Limb (tissue), 2 donors: ENCODE measurements at regions not wholly inside any gene's neighbourhood (a gene's known extent, or its start where the extent isn't known, plus 50 kb on each side); places are given as distances from the start of the nearest gene placed in this dataset.
A peak's percentile ranks its signal among the peaks of the same experiment; 100 is the strongest.

Experiments used
- DNase-seq, 2 donors: peaks; one replicate each; pipeline ENCODE4 v3.0.0-alpha.2; 2016; ENCODE audit errors: extremely low spot score in 2 of 2

DNA sequence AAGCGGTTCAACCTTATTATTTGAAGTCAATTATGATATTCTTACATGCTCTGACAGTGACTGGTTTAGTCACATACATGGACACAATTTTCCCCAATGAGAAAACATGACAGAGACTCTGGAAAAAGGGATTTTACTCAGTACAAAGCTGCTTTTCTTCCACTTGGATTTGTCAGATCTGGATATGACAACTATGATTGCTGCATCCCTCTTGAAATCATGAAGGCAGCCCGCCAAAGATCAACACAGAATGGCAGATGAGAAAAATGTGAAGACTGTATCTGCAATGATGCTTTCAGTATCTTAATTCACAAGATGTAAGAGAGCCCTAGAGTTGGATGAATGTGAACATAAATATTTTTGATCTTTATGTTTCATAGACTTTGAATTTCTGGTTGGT is 439.6 kb downstream of the CDH8 start:
- DNase-seq: no peak

DNA sequence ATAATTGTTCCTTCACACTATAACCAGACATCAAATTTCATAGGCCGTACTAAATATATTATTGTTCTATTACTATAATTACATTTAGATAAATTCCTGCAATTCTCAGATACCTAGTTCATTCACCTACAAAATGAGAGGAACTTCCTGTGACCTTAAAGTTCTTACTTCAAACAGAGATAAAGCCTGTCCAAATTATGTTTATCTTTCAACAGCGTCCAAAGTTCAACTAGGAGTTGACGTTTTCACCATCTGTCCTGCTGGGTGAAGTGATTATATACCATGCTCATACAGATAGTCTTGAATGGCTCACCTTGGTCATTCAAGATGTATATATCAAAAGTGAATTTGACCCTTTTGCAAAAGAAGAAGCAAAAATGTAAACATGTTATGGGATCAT is 440.6 kb downstream of the CDH8 start:
- DNase-seq: no peak

DNA sequence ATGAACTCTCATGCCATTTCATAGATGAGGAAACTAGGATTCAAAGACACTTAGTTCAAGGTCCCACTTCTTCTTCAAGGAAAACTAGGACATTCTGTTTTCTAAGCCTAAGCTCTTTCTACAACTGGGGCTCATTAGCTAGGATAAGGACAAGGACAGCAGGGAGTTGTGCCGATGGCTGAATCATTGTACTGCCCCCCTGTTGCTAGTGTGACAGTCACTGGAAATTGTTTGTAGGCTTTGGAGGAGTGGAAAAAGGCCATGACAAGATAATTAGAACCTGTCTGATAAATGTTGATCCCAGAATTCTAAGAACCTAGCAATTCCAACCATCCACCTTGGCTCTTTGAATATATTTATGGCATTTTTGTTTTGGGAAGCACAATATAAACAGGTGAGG is 445.7 kb downstream of the CDH8 start:
- no peak for DNase-seq

DNA sequence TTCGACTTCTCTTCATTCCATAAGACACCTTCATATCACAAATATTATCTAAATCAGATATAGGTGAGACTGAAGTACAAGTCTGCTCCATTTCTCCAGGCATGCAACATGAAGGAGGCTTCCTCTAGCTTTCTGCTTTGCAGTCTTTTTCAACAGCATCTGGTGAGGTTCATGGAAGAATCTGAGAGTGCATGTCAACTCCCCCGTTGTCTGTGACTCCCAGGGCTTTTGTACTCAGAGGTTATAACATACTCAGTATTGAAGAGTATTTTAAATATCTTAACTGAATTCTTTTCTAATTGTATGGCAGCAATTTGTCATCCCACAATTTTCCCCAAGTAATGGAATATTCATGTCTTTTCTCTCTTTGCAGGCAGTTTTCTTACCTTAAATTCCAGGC is 448.7 kb downstream of the CDH8 start:
- DNase-seq: no peak

DNA sequence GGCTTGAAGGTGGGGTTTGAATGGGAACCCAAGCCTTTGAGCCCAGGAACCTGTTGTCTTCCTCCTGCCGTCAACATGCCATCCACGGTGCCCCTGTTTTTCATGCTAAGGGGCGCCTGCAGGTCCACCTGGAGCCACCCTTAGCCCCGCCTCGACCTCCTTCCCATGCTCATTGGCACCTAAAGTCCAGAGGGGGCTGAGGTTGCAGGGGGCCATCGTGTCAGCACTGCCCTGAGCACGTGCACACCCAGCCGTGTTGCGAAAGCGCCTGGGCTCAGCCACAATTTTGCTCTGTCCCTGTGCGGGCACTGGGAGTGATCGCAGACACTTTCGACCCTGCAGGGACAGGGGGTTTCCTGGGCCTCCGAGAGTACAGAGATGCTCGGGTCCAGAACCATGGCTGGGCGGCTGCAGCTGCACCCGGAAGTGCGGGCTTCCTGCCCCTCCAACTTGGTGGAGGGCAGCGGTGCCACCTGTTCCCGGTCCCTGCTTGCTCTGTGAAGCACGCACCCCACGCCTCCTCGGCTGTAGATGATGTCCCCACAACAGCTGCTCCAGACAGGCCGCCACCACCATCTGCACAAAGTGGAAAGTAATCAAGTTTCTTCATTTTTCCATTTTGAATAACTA is 454.7 kb downstream of the CDH8 start:
- DNase-seq: no peak

DNA sequence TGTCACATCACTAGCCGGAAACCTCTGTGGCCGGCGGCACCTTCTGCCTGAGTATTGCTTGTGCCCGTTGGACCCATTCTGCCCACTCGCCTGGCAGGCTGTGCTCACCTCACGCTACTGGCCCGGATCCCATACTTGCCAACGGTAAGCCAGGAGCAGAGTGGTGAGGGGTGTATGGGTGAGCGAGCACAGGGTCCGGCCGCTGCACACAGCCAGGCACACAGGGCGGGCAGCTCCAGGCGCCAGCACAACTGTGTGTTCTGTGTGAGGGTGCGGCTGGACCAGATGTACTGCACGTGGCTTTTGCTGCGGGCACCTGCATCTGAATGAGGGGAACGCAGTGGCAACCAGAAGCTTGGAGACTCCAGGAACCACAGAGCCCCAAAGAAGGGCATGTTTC is 455.7 kb downstream of the CDH8 start:
- no peak for DNase-seq

DNA sequence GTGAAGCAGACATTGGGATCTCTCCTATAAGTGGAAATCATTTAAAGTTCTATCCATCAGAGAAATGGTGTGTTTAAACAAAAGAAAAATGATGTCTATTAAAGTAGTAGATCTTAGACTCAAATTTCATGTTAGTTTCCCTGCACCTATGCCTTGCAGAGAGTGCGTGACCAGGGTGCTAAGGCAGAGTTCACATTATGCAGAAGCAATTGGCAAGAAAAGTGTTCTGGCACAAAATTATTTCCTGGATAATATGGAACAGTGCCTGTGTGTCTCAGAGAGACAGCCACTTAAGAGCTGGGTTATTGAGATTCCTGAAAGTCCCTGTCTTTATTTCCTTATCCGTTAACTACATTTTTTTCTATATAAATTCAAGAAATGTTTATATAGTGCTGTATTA is 457.0 kb downstream of the CDH8 start:
- no peak for DNase-seq

DNA sequence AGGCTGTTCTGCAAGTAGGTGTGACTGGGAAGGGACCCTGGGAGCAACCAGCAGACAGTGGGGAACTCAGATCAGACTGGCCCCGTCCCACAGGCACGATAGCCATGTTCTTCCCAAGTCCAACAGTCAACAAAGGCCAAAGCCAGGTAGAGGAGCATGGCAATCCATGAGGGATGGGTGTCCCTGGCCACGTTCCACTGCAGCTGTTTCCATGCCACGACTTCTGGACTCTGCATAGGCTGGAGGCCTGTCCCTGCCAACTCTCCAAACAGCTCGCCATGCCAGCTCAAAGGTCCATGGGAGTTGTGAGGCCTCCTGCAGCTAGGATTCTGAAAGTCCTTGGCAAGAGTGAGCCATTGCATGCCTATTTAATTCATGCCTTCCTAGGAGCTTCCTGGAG is 459.8 kb downstream of the CDH8 start:
- no peak for DNase-seq

DNA sequence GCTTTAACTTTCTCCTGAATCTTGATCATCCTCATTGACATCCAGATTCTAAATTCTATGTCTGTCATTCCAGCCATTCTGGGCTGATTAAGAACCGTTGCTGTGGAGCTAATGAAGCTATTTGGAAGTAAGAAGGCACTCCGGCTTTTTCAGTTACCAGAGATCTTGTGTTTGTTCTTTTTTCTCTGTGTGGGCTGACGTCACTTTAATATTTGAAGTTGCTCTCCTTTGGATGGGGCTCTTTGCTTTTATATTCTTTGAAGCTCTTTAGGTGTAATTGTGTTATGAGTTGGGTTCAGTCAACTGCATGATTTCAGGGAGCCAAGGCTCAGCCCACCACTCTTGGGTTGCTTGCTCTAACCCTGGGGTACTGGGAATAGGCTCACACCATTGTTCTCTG is 460.6 kb downstream of the CDH8 start:
- no peak for DNase-seq

DNA sequence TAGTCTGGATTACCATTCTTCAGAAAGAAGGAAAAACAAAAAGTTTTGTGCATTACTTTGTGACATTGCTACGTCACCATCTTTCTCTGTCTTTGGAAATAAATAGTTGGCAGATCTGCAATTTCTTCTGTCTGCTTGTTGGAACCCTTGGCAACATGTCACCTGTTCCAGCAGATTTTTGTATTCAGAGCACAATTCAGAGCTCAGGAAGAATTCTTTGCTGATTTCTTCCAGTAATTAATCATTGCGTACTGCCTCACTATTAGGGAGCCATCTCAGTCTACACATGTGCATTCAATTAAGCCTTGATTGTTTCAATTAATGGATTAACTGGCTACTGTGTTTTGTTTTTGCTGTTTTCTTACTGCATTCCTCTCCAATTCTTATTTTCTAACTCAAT is 467.2 kb downstream of the CDH8 start:
- no peak for DNase-seq

DNA sequence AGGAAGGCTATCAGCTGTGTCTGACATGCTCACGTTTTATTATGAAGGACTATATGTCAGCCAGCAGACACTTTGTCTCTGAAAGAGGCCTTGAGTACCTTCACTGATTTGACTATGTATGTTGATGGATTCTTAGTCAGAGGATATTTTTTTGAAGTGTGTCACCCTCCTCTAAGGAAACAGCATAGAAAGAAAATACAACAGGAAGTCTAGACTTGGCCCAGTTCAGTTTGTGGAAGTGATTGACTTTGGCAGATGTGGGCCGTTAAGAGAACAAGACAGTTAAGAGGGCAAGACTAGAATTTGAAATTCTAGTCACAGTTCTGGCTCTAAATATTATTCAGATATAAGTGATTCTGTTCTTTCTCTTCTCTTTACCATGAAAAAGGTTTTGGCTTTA is 471.5 kb downstream of the CDH8 start:
- DNase-seq: no peak

DNA sequence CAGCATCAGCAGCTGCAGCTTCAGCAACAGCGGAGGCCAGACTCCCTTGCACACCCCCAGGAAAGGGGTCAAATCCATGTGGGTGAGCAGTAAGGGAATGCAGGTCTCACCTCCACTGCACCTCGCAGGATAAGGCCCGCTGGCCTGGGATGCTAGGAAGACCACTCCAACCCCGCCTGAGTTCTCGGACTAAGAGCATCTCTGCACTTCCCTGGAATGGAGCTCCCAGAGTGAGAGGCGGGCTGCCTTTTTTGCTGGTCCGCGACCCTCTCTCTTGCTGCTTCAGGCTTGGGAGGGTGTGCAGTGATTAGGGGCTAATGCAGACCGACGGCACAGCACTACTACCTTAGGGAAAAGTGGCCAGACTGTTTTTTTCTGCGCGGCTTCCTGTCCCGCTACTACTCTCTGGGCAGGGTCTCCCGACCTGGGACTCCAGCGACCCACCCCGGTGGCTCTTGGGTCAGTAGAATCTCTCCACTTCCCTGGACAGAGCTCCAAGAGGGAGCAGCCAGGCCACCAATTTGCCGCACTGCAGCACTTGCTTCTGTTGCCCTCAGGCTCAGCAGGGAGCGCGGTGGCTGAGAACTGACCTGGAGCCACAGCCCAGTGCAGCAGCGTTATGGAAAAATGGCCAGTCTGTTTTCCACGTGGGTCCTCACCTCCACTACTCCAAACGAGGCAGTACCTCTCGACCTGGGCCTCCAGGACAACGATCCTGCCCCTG is 480.4 kb downstream of the CDH8 start:
- no peak for DNase-seq

DNA sequence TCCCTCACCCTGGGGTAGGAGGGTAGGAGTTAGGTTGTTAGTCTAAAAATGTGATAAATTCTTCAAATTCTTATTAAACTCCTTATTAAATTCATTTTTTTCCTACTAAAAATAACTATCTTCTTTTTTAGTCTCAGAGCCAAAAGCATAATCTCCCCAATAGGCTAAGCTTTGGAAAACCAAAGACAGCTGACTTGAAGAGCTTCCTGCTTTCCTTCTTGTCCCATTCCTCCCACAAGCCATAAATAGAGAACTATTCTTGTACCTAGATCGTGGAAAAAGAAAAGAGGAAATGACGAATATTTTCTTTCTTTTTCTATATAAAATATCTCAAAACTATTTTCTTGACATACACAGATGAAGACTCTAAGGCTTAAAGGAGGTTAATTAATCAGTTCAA is 486.9 kb downstream of the CDH8 start:
- no peak for DNase-seq

DNA sequence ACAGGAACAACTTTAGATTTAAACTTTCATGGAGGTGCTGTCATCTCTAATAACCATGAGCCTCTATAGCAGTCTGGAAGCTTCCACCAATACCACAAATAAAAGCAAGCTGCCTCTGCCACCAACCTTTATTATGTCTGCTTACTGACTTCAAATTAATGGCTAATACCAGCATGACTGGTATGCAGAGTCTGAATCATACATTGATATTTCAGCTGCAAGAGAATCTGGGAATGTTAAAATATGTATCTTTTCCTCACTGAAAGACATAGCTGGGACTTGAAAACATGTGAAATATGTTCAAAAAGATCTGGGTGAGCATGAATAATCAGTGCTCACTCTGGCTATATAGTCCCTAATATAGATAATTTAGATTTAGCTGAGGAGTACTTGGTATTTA is 488.6 kb downstream of the CDH8 start:
- no peak for DNase-seq

DNA sequence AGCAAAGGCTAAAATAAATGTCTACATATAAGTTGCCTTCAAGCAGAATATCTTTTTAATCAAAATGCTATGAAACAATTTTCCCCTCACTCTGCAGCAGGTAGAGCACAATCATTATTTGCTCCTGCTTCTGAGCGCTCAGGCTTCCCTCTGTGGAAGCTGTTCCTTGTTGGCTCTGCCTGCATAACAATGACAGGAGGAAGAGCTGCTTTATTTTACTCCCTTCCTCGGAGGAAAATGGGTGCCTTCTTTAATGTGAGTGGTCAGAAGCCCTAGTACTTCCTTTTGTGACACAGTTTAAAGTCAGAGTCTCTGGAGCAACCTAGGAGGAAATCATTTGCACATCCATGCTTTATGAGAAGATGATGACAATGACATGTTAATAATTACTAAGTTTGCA is 492.1 kb downstream of the CDH8 start:
- DNase-seq: no peak

DNA sequence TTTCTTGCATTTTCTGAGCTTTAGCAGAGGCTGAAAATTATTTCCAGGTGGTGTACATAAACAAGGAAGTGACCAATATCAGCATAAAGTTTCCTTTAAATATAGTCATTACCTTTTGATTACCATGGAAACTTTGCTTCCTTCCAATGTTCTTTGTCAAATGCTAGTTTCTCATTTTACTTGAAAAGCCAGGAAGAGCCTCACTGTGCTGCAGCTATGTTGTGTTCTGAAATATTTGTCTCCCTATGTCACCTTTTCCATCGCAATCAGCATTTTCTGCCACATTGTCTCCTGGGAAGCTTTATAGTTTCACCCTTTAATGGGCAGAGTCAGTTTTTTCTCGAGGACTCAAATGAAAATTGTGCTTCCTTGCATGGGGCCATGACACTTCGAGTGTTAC is 496.0 kb downstream of the CDH8 start:
- DNase-seq: peak in 1 of 2 donors; percentile 20

DNA sequence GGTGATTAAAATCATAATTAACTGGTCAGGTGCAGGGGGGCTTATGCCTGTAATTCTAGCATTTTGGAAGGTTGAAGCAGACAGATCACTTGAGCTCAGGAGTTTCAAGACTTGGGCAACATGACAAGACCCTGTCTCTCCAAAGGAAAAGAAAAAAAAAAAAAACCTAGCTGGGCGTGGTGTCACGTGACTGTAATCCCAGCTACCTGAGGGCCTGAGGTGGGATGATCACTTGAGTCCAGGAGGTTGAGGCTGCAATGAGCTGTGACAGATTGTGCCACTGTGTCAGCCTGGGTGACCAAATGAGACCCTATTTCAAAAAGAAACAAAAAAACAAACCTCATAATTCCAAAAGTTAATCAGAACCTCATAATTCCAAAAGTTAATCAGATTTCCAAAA is 505.5 kb downstream of the CDH8 start:
- no peak for DNase-seq

DNA sequence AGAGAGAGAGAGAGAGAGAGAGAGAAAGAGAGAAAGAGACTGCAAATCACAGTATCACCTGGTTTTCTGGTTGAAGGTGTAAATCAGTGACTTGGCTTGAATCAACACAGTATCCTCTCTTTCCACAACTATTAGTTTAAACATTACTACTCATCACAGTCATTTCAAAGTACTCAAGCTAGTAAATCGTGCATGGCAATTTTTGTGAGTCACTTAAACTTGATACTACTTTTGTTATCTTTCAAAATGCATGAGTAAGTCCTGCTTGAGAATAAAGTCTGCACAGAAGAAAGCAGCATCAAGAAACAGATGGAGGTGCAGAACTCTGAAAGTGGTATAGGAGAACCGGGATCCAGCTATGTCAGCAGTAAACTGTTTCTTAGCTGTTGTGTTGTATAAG is 535.4 kb downstream of the CDH8 start:
- no peak for DNase-seq

DNA sequence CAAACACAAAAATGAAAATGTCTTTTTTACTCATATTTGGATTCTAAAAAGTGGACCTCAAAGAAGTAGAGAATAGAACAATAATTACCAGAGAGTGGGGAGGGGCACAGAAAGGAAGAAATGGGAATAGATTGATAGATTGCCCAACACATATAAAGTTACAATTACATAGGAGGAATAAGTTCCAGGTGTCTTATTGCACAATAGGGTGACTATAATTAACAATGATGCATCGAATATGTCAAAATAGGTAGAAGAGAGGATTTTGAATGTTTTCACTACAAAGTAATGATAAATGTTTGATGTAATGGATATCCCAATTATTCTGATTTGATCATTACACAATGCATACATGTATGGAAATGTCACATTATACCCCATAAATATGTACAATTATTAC is 556.0 kb downstream of the CDH8 start:
- no peak for DNase-seq

DNA sequence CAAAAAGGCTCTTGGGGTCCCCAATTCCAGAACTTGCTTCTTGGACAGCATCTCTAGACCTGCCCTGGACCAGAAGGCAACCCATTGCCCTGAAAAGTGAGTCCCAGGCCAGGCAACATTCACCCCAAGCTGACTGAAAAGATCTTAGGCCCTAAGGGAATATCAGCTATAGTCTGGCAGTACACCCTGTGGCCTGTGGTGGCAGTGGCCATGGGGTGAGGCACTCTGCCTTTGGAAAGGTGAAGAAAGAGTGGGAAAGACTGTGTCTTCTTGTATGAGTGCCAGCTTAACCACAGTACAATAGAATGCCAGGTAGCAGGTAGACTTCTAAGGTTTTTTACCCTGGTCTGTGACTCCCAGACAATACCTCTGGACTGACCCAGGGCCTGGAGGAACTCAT is 564.5 kb downstream of the CDH8 start:
- DNase-seq: no peak

DNA sequence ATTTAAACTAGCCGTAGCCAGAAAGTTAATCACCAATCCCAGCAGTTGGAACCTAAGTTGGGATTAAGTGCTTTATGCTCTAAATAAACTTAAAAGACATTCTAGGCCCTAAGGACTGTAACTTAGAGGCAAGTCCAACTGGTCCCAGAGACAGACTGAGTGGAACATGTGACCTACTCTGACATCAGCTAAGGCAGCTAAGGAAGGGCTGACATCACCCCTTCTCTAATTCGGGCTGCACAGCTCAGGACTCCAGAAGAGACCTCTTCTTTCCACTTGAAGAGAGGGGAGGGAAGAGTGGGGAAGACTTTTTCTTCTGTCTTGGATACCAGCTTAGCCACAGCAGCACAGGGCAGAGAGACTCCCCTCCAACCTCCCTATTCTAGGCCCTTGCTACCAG is 565.2 kb downstream of the CDH8 start:
- DNase-seq: no peak

DNA sequence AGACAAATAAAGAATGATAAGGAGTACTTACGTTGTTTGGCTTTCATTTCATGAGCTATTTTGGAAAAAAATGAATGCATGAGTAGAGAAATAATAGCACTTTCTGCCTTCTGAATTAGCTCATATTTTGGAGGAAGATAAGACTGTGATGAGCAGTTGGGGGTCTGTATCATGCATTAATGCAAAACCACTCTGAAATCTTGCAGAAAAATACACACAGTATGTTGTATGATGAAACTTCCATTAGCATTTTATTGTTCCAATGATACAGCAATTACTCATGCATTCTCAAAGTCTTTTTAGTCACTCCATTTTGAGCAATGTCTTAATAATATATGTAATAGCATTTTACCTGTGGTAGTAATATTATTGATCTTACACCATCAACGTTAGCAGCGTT is 571.0 kb downstream of the CDH8 start:
- DNase-seq: no peak

DNA sequence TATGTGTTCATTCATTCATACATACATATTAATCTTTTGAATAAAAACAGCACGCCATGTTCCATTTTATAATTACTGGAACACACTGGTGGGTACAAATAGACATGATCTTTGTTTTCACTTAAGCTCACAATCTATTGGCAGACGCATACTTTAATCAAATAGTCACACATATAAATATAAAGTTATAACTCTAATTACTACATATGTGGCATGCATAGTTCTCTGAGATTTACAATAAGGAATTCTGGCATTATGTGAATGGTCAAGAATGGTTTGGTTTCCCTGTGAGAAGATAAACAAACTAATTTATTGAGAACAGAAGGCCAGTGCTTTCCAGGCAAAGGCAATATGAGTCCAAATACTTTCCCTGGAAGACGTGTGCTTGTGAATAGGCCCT is 576.2 kb downstream of the CDH8 start:
- no peak for DNase-seq

DNA sequence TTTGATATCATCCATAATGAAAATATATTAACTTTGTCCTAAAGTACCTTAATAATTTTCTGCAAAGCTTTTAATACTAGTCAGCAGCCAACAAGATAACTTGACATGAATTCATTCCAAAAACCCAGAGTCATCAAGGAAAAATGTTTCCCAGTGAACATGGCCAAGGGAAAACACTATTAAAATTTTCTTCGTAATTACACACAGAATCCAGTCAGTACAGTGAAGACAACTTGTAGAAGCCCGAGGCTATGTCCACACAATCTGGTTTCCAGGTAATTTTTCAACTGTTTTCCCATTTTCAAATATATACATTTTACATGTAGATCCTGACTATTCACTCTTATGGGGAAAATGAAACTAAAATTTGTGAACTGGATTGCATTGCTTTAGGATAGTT is 600.9 kb downstream of the CDH8 start:
- no peak for DNase-seq
